ENCODE measurements at regions not wholly inside any gene's neighbourhood (a gene's known extent, or its start where the extent isn't known, plus 50 kb on each side); places are given as distances from the start of the nearest gene placed in this dataset.

DNA sequence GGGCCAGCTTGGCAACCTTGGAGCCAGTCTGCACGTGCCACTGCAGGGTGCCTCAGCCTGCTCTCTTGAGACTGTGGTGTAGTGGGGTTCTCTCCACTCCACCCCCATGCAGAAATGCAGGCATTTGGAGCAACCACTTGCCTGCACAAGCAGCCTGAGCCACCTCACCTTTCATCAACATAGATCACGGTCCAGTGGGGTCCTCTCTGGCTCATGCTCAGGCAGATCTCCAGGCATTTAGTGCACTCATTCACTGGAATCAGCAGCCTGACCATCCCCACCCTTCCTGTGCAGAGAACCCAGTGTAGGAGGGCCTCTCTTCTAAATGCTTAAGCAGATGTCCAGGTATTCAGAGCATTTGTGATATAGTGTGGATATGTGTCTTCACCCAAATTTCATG lies 2330.1 kb downstream of the PCDH9 start:
- TF ChIP-seq ZNF530 (CRISPR knock-in tag; IDR thresholded peaks at IDR 0.05; ENCODE audit: low read depth) (no peak), E2F2 (CRISPR knock-in tag; IDR thresholded peaks at IDR 0.05; ENCODE audit: borderline replicate concordance) (no peak), RNF2 (conservative IDR thresholded peaks at IDR 0.05; ENCODE audit: low read depth) (no peak), PBX2 (CRISPR knock-in tag; IDR thresholded peaks at IDR 0.05) (no peak), ZNF766 (CRISPR knock-in tag; IDR thresholded peaks at IDR 0.05; ENCODE audit: borderline replicate concordance) (no peak), GABPA (IDR thresholded peaks at IDR 0.05; ENCODE audit: low read depth, low read length) (no peak), GABPA (CRISPR knock-in tag; IDR thresholded peaks at IDR 0.05; ENCODE audit: low read depth) (no peak), MYC (CRISPR knock-in tag; IDR thresholded peaks at IDR 0.05; ENCODE audit: borderline replicate concordance) (no peak), ZZZ3 (CRISPR knock-in tag; IDR thresholded peaks at IDR 0.05; ENCODE audit: borderline replicate concordance) (no peak), HHEX (CRISPR knock-in tag; IDR thresholded peaks at IDR 0.05) (no peak)
- TF ChIP-seq, protein P1, sequence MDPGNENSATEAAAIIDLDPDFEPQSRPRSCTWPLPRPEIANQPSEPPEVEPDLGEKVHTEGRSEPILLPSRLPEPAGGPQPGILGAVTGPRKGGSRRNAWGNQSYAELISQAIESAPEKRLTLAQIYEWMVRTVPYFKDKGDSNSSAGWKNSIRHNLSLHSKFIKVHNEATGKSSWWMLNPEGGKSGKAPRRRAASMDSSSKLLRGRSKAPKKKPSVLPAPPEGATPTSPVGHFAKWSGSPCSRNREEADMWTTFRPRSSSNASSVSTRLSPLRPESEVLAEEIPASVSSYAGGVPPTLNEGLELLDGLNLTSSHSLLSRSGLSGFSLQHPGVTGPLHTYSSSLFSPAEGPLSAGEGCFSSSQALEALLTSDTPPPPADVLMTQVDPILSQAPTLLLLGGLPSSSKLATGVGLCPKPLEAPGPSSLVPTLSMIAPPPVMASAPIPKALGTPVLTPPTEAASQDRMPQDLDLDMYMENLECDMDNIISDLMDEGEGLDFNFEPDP (CRISPR knock-in tag; conservative IDR thresholded peaks at IDR 0.05), result no peak
- TF ChIP-seq, protein P2, sequence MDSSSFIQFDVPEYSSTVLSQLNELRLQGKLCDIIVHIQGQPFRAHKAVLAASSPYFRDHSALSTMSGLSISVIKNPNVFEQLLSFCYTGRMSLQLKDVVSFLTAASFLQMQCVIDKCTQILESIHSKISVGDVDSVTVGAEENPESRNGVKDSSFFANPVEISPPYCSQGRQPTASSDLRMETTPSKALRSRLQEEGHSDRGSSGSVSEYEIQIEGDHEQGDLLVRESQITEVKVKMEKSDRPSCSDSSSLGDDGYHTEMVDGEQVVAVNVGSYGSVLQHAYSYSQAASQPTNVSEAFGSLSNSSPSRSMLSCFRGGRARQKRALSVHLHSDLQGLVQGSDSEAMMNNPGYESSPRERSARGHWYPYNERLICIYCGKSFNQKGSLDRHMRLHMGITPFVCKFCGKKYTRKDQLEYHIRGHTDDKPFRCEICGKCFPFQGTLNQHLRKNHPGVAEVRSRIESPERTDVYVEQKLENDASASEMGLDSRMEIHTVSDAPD (CRISPR knock-in tag; IDR thresholded peaks at IDR 0.05), result no peak
